Muscle of back (tissue), 3 donors: ENCODE measurements at regions not wholly inside any gene's neighbourhood (a gene's known extent, or its start where the extent isn't known, plus 50 kb on each side); places are given as distances from the start of the nearest gene placed in this dataset.

ENCODE experiments used
- DNase-seq, 3 donors: peaks; one replicate each; pipeline versions ENCODE4 v3.0.0 to v3.0.0-alpha.2; 2013

- DNase-seq = no peak
Observed at GRCh38 chr1:55585402-55585792, 370.2 kb upstream of the USP24 start.

- peak; percentile 69 to 89 (median 77) for DNase-seq
Observed at GRCh38 chr1:55584526-55585401, 369.6 kb upstream of the USP24 start.

- DNase-seq = no peak
Observed at GRCh38 chr1:55582084-55582483, 366.9 kb upstream of the USP24 start.

GRCh38 chr1:55580845-55581332 lies 365.7 kb upstream of the USP24 start:
- peak in 1 of 3 donors; percentile 88 for DNase-seq

- DNase-seq = no peak
Observed at GRCh38 chr1:55579332-55580001, 364.3 kb upstream of the USP24 start.

- DNase-seq = no peak
Observed at GRCh38 chr1:55578646-55579045, 363.5 kb upstream of the USP24 start.

GRCh38 chr1:55575571-55576279 lies 360.6 kb upstream of the USP24 start:
- no peak for DNase-seq

GRCh38 chr1:55574691-55575225 lies 359.6 kb upstream of the USP24 start:
- peak in 1 of 3 donors; percentile 40 for DNase-seq

- peak in 1 of 3 donors; percentile 48 for DNase-seq
Observed at GRCh38 chr1:55572878-55573734, 357.9 kb upstream of the USP24 start.

- no peak for DNase-seq
Observed at GRCh38 chr1:55571767-55572166, 356.6 kb upstream of the USP24 start.

GRCh38 chr1:55569417-55569816 lies 354.3 kb upstream of the USP24 start:
- DNase-seq = no peak

GRCh38 chr1:55568732-55569131 lies 353.6 kb upstream of the USP24 start:
- no peak for DNase-seq

GRCh38 chr1:55560266-55560665 lies 345.1 kb upstream of the USP24 start:
- peak; percentile 53 to 81 (median 66) for DNase-seq

GRCh38 chr1:55559842-55560241 lies 344.7 kb upstream of the USP24 start:
- DNase-seq = no peak

- no peak for DNase-seq
Observed at GRCh38 chr1:55559161-55559611, 344.0 kb upstream of the USP24 start.

- no peak for DNase-seq
Observed at GRCh38 chr1:55558515-55558914, 343.4 kb upstream of the USP24 start.

- DNase-seq = no peak
Observed at GRCh38 chr1:55555956-55556725, 341.0 kb upstream of the USP24 start.

GRCh38 chr1:55554611-55555010 lies 339.4 kb upstream of the USP24 start:
- no peak for DNase-seq

- DNase-seq = no peak
Observed at GRCh38 chr1:55552636-55553035, 337.5 kb upstream of the USP24 start.

GRCh38 chr1:55547405-55547804 lies 332.2 kb upstream of the USP24 start:
- DNase-seq = peak in 2 of 3 donors; percentile 45 to 71
